GM19468 (cell line): ENCODE measurements at regions not wholly inside any gene's neighbourhood (a gene's known extent, or its start where the extent isn't known, plus 50 kb on each side); places are given as distances from the start of the nearest gene placed in this dataset.

Experiments used
- ATAC-seq: cut with Tn5 transposase; IDR thresholded peaks from one replicate; pipeline ENCODE4 v1.9.1; 2021; ENCODE audit warnings: mild to moderate bottlenecking, moderate library complexity, moderate number of reproducible peaks; ENCODE audit not compliant: unreplicated experiment; ENCODE audit errors: extremely low read depth

DNA sequence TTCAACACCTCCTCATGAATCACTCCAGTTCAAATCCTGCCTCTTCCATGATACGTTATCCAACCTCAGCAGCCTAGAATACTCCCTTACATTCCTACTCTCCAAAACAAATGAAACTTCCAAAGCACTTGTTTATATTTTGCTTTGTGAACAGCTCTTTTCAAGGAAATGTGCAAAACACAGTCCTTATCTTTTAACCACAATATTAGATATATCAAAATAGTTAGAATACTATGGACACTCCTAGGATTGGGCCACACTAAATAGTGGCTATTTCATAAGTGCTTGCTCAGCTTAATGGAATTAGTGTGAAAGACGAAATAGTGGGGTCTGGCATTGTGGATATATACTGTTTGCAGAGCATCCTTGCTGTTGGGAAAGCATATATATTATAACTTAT is 173.5 kb downstream of the ZC3H11B start:
- no peak for ATAC-seq

DNA sequence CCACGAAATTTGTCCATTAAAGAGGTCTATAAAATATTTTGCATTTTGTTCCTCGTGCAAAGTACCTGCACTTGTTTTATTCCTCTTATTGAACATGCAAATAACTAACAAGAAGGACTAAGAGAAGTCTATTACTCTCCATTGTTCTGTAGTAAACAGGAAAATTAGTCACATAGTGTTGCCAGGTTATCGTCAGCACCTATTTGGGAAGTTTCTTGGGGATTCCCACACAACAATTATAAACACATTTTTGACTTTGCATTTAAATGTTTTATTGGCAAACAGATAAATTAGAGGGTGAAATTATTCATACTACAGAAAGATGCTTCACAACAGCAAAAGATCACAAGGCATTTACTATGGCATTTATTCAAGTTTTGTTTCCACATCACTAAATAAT is 174.5 kb downstream of the ZC3H11B start:
- ATAC-seq: no peak

DNA sequence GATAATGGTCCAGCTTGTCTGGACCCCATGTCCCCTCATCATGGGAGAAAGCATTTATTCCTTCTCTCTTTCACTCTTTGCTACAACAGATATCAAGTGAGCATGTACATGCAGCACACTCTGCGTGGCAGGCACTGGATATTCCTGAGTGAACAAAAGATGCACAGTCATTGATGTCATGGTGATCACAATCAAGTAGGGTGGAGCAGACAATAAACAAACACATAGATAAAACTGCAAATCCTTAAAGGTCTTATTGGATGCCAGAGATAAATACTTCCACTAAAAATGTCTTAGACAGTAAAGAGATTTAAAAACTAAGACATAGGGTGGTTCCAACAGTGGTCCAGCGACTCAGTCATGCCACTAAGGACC is 178.0 kb downstream of the ZC3H11B start:
- no peak for ATAC-seq

DNA sequence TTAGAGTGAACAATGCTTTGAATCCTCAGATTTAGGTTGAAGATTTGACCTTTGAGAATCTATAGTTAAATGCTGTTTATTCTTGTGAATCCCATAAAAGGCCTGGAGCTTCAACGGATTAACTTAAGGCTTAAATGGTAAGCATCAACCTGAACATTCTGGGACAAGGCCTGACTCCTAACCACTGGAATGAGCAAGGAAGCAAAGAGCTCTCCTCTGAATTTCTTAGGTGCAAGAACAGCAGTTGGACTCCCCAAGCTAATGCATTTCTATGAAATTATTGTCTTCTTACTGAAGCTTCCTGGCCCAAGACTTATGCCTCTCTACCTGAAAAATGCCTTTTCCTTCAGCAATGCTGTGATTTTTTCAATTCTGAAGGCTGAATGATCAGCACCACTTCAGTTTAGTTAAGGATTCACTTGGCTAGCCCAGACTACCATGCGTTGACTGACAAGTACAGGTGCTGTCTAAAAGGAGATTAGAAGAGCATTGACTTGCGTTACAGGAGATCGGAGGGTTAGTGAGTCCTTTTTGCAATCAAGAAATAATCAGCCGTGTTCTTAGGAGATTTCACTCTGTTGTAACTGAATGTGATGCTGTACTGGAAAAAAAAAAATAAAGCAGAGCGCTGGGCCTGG is 178.5 kb downstream of the ZC3H11B start:
- no peak for ATAC-seq

DNA sequence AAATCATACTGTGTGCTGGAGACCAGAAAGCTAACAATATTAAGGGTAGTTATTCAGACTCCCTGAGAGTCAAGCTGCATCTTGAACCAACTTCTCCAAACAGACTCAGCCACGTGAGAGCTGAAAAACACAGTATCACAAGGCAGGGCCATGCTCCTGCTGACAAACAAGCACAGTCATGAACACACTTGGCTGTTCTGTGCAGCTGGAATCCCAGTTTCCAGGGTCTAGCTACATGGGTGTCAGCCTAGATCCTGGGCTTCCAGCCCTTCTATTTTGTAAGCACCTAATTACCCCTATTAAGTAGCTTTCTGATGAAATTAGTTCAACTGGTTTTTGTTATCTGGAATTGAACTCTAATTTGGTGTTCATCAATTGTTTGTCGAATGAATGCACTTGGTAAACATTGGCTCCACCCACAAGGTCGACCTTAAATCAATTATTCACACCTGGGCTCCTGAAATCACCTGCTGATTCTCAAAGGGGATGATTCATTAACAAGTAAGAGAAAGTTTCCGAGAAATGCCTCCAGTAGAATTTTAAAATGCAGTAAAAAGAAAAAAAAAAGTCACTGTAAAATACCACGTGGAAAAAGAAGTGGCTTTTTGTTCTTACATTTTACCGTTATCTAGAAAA is 179.3 kb downstream of the ZC3H11B start:
- no peak for ATAC-seq

DNA sequence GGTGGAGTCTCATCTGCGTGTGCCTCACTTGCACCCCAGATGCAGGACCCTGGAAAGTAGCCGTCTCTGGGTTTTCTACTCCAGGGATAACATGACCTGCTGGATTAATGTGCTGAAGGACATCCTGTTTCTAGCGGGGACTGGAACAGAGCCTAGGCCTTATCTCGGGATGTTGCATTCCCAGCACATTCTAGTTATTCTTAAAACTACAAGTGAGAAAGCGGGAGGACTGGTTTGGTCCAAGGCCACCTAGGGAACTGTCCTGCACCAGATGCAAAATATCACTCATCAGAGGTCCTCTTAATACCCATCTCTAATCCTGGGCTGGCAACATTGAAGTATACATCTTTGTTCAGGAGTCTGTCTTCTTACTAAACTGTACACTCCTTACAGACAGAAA is 179.9 kb downstream of the ZC3H11B start:
- ATAC-seq: no peak

DNA sequence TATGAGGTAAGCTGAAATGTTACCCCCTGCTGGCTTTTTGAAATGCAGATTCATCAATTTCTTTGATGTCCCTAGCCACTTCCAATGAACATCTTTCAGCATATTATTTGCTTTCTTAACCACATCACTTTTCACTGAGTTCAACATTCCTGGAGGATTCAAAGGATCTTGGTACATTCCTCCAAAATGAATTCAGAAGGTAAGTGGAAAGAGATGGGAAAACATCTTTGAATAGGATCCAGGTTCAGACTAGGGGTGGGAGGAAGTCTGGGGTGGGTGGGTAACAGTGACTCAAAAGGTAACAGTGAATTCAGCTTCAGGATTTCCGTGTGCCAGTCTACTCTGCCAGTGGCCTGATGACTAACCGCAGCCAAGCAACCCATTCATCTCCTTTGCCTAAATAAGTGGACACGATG is 180.7 kb downstream of the ZC3H11B start:
- ATAC-seq: no peak

DNA sequence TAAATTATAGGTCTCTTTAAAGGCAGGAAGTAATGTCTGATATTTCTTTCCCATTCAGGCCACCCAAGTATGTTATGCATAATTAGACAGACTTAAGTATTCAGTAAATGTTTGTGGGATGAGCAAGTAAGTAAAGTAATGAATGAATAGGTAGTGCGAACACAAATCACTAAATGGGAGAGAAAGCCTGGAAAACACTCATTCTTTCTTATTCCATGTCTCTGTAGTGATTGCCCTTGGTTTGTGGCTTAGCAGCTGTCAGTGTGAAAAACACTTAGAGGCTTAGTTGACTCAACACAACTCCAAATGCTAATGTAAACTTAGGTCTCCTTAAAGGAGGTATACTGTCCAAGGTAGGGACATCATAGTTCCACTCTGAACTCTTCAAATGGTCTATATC is 182.5 kb downstream of the ZC3H11B start:
- ATAC-seq: no peak

DNA sequence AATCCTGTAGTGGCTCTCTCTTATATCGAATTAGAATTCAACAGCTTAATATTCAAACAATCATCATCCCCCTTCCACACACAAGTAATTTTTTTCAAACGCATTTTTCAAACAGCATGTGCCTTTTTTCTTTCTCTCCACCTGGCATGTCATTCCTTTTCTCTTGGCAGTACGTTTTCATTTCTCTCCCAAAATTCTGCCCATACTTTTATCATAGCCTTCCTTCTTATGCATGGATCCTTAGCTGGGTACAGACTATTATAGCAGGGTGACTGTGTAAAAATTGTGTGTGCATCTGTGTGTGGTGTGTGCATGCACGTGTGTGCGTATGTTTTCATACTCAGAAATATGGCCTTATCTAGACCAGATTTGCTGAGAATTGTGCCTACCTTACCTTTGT is 184.3 kb downstream of the ZC3H11B start:
- no peak for ATAC-seq

DNA sequence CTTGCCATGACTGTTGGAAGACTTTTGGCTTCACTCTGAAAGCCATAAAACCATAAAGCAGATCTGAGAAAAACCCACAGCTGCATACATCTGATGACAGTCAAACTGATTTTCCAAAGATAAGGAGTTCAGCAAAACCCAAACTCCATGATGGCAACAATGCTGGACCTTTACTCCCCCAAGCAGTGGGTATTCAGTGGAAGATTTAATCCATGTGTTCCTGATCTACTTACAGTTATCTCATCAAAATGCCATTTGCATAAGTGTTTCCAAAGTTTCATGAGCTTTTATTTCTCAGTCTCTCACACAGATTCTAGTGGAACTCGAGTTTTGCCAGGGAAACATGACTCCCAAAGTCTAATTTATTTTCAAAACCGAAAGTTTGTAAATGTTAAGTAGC is 184.9 kb downstream of the ZC3H11B start:
- ATAC-seq: no peak

DNA sequence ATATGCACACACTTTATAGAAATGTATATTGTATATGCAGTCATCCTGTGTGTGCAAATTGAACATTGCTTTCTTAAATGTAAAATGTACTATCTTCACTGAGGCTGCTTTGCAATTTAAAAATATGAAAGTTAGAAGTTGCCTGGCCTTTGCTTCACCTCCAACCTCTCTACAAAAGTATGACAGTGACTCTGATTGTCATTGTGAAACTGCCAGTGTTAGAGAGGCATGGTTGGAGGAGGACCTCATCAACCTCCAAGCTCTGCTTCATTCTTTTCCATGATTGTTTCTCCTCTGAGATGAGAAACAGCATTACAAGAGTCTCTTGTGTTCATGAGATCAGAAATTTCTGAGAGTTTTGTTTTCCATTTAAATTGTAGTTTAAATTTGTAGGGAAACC is 185.5 kb downstream of the ZC3H11B start:
- ATAC-seq: no peak

DNA sequence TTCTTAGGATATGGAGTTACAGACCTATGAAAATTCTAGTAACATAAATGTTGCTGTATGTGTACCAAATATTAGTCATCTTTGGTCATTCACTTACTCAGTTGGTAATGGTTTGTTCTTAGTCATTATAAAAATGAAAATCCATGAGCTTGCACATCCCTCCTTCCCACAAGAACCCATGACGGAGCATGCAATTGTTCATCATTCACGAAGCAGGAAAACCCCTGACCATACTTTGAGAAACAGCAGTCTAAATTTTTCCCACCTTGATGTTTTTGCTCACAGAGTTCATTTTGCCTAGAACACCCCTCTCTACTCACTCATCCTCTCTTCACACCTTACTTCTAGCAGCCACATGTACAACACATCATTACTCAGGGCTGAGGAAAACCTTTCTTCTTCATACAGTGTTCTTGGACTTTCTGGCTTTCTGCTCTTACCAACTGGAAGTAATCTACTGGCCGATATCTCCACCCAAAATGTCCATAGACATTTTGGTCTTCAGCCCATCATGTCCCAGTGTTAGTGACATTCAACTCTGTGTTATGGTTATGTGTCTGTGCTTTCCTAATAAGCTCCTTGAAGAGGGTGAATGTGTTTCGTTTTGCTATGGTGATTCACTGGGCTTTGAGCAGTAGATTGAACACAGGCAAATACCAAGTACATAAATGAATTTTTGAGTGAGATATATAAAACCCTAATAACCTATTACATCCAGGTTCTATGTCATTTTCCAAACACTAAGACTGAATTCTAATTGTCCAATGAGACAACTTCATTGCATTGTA is 189.9 kb downstream of the ZC3H11B start:
- no peak for ATAC-seq

DNA sequence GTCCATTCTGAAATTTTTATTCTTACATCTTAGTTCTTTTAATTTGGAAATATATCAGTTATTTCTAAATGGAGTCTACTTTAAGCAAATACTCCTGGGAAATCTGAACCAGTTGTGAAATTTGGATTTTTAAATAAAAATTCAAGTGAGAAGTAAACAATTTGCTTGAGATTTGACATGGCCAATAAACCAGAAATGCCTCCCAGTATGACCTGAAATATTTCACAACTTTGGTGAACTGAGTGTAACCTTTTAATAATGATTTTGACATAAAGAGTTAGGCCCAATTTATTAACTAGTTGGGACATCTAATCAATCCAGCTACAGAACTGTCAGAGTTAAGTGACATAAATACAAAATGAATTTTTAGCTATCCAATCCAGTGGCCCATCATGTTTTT is 192.0 kb downstream of the ZC3H11B start:
- no peak for ATAC-seq

DNA sequence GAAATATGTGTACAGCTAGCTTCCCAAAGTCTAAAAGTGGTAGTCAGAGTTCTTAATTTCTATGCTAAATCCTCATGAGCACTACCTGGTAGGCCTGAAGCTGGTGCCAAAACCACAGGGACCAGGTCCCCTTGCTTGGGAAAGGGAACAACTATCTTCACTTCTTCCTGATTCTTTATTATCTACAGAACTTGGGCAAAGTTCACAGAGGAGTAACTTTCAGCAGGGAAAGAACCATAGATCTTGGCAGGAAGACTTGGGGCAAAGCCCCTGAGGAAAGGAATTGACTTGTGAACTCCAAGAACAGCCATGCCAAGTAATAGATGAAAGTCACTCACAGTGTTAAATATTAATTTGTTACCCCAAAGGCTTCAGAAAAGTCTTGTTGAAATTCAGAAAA is 193.0 kb downstream of the ZC3H11B start:
- ATAC-seq: no peak

DNA sequence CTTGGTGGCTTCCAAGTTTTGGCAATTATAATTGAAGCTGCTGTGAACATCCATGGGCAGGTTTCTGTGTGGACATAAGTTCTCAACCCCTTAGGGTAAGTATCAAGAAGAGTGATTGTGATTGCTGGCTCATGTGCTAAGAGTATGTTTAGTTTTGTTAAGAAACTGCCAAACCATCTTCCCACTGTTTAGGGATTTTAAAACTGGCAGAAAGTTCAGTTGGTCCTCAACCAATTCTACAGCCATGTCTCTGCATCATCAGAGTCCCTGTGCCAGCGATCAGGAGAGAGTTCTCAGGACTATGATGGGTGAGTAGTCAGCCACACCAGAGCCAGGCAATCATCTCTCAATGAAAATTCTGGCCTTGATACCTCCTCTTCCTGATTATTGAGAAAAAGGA is 193.8 kb downstream of the ZC3H11B start:
- ATAC-seq: no peak

DNA sequence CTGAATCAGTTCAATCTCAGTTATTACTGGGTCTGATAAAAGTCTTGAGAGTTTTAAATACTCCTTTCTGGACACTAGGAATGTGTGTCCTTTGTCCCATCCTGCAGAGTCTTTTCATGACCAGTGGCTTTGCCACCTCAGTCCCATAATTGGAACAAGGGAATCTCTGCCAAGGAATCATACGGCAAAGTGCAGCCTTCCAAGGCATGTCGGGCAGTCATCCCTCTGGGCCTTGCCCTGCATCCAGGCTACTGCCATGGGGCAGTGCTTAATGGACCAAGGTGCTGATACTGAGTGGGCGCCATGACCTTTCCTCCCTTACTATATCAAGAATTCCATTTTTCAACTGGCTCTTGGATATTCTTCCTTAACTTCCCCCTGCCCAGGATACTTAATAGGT is 195.3 kb downstream of the ZC3H11B start:
- ATAC-seq: no peak

DNA sequence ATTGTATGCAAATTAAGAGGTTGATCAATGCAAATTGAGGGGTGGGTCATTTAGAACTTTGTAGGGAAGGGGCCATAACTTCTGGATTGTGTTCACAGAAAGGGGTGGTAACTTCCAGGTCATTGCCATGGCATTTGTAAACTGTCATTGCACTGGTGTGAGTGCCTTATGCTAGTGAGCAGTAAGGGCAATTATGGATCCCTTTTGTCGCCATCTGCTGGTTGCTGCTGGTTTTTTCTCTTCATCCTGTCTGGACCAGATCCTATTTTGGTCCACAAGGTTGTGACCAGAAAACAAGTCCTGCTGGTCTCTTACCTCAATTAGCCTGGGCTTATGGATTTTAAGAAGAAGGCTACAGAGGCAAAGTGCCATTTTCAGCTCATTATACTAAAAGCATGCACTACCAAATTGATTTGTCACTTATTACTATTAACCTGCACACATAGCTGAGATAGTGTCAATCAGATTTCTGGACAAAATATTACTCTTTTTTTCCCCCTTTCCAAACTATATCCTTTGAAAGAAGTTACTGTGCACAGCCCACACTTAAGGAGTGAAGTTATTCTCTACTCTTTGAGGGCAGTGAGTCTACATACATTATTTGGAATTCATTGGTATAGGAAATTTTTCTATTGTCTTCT is 196.2 kb downstream of the ZC3H11B start:
- ATAC-seq: peak; percentile 52

DNA sequence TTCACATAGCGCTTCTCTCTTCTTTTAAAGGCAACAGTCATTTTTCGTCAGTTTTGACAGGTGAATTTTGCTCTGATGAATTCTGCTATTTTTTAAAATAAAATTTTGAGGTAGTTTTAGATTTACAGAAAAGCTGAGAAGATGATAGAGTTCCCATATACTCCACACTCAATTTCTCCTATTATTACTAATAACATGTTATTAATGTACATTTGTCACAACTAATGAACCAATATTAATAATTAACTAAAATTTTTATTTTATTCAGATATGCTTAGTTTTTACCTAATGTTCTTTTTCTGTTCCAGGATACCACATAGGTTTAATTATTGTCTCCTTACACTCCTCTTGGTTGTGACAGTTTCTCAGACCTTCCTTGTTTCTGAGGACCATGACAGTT is 197.0 kb downstream of the ZC3H11B start:
- ATAC-seq: no peak

DNA sequence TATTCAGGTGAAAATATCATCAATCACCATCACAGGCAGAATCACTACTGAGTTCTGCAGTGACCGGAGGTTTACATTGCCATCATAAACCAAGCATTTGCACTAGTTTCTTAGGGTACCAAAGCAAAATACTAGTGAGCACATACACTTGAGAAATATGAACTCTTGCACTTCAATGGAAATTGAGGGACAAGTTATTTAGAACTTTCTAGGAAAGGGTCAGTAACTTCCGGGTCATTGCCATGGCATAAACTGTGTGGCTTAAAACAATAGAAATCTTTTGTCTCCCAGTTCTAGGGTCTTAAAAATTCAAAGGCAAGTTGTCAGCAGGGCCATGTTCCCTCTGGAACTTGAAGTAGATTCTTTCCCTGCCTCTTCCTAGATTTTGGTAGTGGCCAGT is 197.5 kb downstream of the ZC3H11B start:
- ATAC-seq: no peak

DNA sequence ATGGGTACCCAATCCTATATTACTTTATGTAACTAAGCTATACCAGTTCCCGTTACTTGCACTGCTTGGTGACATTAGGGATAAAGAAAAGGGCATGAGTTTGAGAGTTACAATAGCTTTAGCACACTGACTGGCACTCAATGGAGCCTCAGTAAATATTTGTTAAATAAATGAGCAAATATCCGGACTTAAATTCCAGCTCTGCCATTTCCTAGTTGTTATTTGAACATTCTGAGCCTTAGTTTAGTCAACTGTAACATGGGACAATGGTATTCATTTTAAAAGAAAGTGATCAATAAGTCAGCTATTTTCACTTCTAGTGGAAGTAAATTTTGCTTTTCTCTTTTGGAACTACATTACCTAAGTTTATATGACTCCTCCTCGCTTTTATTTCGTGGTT is 198.7 kb downstream of the ZC3H11B start:
- no peak for ATAC-seq

DNA sequence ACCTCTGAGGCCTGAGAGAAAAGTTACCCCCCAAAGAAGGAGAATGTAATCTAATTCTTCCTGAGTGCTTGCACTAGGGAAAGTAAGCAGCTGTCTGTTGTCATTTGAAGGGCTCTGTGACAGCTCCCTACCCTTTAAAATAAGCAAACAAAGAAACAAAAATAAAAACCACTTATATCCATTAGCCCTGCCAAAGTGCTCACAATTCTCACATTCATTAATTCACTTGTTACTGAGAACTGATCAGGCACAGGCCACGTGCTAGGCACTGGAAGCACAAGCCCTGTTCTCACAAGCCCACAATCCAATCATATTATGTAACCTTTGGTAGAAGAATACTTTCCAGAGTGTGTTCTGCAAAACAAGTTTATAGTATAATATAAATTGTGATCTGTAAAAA is 199.4 kb downstream of the ZC3H11B start:
- no peak for ATAC-seq
